SK-N-SH treated with all-trans-retinoic acid at 6 μM for 48 hours (cell line): ENCODE measurements at regions not wholly inside any gene's neighbourhood (a gene's known extent, or its start where the extent isn't known, plus 50 kb on each side); places are given as distances from the start of the nearest gene placed in this dataset.
"Not testable (repeated sequence)": the region's sequence is repeated elsewhere in the genome, so short reads cannot be mapped to it uniquely, and the experiment has no call there.

Experiments used
- ATAC-seq: fragments of 200-7000 bp; cut with Tn5 transposase; 3 replicates; pipeline ENCODE4 v1.9.1; 2020; ENCODE audit warnings: mild to moderate bottlenecking, moderate library complexity
- ARNTL ChIP-seq: fragments of 450-650 bp; formaldehyde crosslinking; IDR thresholded peaks from 2 replicates; pipeline ENCODE4 v1.5.0; 2020; ENCODE audit warnings: low read depth, mild to moderate bottlenecking, moderate library complexity, borderline replicate concordance
- CSDC2 ChIP-seq: fragments of 250-450 bp; sonication (Bioruptor Pico); IDR thresholded peaks from 2 replicates; pipeline ENCODE4 v1.5.0; 2020; ENCODE audit warnings: mild to moderate bottlenecking, moderate library complexity
- ESRRG ChIP-seq: fragments of 250-450 bp; sonication (Bioruptor Pico); IDR thresholded peaks from 2 replicates; pipeline ENCODE4 v1.6.1; 2021; ENCODE audit warnings: mild to moderate bottlenecking
- GLIS3 ChIP-seq: fragments of 250-450 bp; sonication (Bioruptor Pico); IDR thresholded peaks from 2 replicates; pipeline ENCODE4 v1.5.0; 2020; ENCODE audit warnings: mild to moderate bottlenecking, moderate library complexity
- ISL1 ChIP-seq: fragments of 250-450 bp; sonication (Bioruptor Pico); IDR thresholded peaks from 2 replicates; pipeline ENCODE4 v2.1.2; 2022; ENCODE audit warnings: mild to moderate bottlenecking, moderate library complexity
- OSR1 ChIP-seq: fragments of 250-450 bp; sonication (Bioruptor Pico); IDR thresholded peaks from 2 replicates; pipeline ENCODE4 v1.8.0; 2022; ENCODE audit warnings: moderate library complexity, mild to moderate bottlenecking, inconsistent platforms
- PPARA ChIP-seq: fragments of 250-450 bp; sonication (Bioruptor Pico); IDR thresholded peaks from 2 replicates; pipeline ENCODE4 v1.5.0; 2020; ENCODE audit warnings: mild to moderate bottlenecking, borderline replicate concordance
- RARB ChIP-seq: fragments of 250-450 bp; sonication (Bioruptor Pico); IDR thresholded peaks from 2 replicates; pipeline ENCODE4 v1.8.0; 2021; ENCODE audit warnings: mild to moderate bottlenecking, moderate library complexity
- SNAI2 ChIP-seq: fragments of 250-450 bp; sonication (Bioruptor Pico); IDR thresholded peaks from 2 replicates; pipeline ENCODE4 v1.5.0; 2020; ENCODE audit warnings: mild to moderate bottlenecking, moderate library complexity
- TOX ChIP-seq: fragments of 250-450 bp; sonication (Bioruptor Pico); IDR thresholded peaks from 2 replicates; pipeline ENCODE4 v1.8.0; 2021; ENCODE audit warnings: mild to moderate bottlenecking, moderate library complexity, borderline replicate concordance
- ZC3H10 ChIP-seq: fragments of 250-450 bp; sonication (Bioruptor Pico); IDR thresholded peaks from 2 replicates; pipeline ENCODE4 v1.5.1; 2021; ENCODE audit warnings: mild to moderate bottlenecking, moderate library complexity
- ZFP3 ChIP-seq: fragments of 250-450 bp; sonication (Bioruptor Pico); IDR thresholded peaks from 2 replicates; pipeline ENCODE4 v1.5.0; 2020; ENCODE audit warnings: mild to moderate bottlenecking, moderate library complexity
- ZFP30 ChIP-seq: fragments of 450-650 bp; formaldehyde crosslinking; IDR thresholded peaks from 2 replicates; pipeline ENCODE4 v1.5.0; 2022; ENCODE audit warnings: mild to moderate bottlenecking, moderate library complexity
- ZNF70 ChIP-seq: fragments of 450-650 bp; formaldehyde crosslinking; IDR thresholded peaks from 2 replicates; pipeline ENCODE4 v1.5.0; 2020; ENCODE audit warnings: mild to moderate bottlenecking, moderate library complexity
- ZNF8 ChIP-seq: fragments of 450-650 bp; formaldehyde crosslinking; IDR thresholded peaks from 2 replicates; pipeline ENCODE4 v1.5.0; 2020; ENCODE audit warnings: mild to moderate bottlenecking, moderate library complexity
- TF ChIP-seq, protein P1 (sequence below): fragments of 250-450 bp; sonication (Bioruptor Pico); IDR thresholded peaks from 2 replicates; pipeline ENCODE4 v1.8.0; 2020; ENCODE audit warnings: mild to moderate bottlenecking, moderate library complexity, borderline replicate concordance
- TF ChIP-seq, protein P2 (sequence below): fragments of 250-450 bp; sonication (Bioruptor Pico); IDR thresholded peaks from 2 replicates; pipeline ENCODE4 v1.5.0; 2020; ENCODE audit warnings: mild to moderate bottlenecking, moderate library complexity
- TF ChIP-seq, protein P3 (sequence below): fragments of 250-450 bp; sonication (Bioruptor Pico); IDR thresholded peaks from 2 replicates; pipeline ENCODE4 v1.8.0; 2021; ENCODE audit warnings: low read depth, mild to moderate bottlenecking, moderate library complexity, borderline replicate concordance
- TF ChIP-seq, protein P4 (sequence below): fragments of 250-450 bp; sonication (Bioruptor Pico); IDR thresholded peaks from 2 replicates; pipeline ENCODE4 v1.5.1; 2020; ENCODE audit warnings: low read depth, mild to moderate bottlenecking, moderate library complexity
- TF ChIP-seq, protein P5 (sequence below): fragments of 250-450 bp; sonication (Bioruptor Pico); IDR thresholded peaks from 2 replicates; pipeline ENCODE4 v1.5.1; 2021; ENCODE audit warnings: mild to moderate bottlenecking, moderate library complexity

DNA sequence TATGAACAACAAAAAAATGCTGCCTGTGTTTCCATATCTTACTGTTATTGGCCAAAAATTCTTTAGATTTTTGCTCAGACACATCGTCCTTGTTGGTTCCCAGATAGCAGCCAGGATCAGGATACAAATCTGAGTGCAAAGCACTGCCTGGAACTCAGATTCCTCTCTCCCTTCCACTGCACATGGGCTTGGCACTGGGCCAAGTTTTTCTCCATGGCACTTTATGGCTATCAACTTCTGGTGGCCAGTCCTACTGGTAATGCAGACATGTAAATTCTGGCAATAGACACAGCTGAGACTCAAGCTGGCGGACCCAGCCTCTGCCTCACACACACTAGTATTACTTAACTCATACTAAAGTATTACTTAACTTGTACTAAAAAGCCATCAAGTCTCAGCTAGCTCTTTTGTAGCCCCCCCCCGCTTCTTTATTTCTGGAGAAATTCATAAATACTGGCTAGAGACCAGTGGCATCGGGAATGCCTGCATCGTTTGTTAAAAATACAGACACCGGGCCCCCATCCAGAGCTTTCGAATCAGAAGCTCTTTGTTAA lies 181.2 kb upstream of the COX10 start (continued):
- TF ChIP-seq ZNF8: no peak

DNA sequence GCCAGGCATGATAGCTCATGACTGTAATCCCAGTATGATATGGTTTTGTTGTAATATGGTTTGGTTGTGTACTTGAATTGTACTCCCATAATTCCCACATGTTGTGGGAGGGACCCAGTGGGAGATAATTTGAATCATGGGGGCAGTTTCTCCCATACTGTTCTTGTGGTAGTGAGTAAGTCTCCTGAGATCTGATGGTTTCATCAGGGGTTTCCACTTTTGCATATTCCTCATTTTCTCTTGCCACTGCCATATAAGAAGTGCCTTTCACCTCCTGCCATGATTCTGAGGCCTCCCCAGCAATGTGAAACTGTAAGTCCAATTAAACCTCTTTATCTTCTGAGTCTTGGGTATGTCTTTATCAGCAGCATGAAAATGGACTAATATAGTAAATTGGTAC lies 160.3 kb upstream of the COX10 start:
- ATAC-seq: not testable (repeated sequence)

DNA sequence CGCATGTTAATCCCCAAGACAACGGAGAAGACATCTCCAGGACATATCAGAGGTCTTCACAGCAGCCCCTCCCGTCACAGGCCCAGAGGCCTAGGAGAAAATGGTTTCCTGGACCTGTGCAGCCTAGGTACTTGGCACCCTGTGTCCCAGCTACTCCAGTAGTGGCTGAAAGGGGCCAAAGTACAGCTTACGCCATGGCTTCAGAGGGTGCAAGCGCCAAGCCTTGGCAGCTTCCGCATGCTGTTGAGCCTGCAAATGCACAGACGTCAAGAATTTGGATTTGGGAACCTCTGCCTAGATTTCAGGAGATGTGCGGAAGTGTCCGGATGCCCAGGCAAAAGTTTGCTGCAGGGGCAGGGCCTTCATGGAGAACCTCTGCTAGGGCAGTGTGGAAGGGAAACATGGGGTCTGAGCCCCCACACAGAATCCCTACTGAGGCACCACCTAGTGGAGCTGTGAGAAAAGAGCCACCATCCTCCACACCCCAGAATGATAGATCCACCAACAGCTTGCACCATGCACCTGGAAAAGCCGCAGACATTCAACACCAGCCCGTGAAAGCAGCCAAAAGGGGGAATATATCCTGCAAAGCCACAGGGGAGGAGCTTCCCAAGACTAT lies 159.3 kb upstream of the COX10 start:
- ATAC-seq: no peak
- TF ChIP-seq TOX (CRISPR knock-in tag) (no peak), ZC3H10 (CRISPR knock-in tag) (no peak), ARNTL (no peak), OSR1 (CRISPR knock-in tag) (no peak), ZFP3 (CRISPR knock-in tag) (no peak), ISL1 (CRISPR knock-in tag) (no peak), ZNF70 (CRISPR knock-in tag) (no peak), ZNF8 (no peak), PPARA (CRISPR knock-in tag) (no peak)
- TF ChIP-seq, protein P1, sequence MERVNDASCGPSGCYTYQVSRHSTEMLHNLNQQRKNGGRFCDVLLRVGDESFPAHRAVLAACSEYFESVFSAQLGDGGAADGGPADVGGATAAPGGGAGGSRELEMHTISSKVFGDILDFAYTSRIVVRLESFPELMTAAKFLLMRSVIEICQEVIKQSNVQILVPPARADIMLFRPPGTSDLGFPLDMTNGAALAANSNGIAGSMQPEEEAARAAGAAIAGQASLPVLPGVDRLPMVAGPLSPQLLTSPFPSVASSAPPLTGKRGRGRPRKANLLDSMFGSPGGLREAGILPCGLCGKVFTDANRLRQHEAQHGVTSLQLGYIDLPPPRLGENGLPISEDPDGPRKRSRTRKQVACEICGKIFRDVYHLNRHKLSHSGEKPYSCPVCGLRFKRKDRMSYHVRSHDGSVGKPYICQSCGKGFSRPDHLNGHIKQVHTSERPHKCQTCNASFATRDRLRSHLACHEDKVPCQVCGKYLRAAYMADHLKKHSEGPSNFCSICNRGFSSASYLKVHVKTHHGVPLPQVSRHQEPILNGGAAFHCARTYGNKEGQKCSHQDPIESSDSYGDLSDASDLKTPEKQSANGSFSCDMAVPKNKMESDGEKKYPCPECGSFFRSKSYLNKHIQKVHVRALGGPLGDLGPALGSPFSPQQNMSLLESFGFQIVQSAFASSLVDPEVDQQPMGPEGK (CRISPR knock-in tag): no peak
- TF ChIP-seq, protein P2, sequence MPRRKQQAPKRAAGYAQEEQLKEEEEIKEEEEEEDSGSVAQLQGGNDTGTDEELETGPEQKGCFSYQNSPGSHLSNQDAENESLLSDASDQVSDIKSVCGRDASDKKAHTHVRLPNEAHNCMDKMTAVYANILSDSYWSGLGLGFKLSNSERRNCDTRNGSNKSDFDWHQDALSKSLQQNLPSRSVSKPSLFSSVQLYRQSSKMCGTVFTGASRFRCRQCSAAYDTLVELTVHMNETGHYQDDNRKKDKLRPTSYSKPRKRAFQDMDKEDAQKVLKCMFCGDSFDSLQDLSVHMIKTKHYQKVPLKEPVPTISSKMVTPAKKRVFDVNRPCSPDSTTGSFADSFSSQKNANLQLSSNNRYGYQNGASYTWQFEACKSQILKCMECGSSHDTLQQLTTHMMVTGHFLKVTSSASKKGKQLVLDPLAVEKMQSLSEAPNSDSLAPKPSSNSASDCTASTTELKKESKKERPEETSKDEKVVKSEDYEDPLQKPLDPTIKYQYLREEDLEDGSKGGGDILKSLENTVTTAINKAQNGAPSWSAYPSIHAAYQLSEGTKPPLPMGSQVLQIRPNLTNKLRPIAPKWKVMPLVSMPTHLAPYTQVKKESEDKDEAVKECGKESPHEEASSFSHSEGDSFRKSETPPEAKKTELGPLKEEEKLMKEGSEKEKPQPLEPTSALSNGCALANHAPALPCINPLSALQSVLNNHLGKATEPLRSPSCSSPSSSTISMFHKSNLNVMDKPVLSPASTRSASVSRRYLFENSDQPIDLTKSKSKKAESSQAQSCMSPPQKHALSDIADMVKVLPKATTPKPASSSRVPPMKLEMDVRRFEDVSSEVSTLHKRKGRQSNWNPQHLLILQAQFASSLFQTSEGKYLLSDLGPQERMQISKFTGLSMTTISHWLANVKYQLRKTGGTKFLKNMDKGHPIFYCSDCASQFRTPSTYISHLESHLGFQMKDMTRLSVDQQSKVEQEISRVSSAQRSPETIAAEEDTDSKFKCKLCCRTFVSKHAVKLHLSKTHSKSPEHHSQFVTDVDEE (CRISPR knock-in tag): no peak
- TF ChIP-seq, protein P3, sequence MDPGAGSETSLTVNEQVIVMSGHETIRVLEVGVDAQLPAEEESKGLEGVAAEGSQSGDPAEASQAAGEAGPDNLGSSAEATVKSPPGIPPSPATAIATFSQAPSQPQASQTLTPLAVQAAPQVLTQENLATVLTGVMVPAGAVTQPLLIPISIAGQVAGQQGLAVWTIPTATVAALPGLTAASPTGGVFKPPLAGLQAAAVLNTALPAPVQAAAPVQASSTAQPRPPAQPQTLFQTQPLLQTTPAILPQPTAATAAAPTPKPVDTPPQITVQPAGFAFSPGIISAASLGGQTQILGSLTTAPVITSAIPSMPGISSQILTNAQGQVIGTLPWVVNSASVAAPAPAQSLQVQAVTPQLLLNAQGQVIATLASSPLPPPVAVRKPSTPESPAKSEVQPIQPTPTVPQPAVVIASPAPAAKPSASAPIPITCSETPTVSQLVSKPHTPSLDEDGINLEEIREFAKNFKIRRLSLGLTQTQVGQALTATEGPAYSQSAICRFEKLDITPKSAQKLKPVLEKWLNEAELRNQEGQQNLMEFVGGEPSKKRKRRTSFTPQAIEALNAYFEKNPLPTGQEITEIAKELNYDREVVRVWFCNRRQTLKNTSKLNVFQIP (CRISPR knock-in tag): no peak
- TF ChIP-seq, all 23 proteins: peak for 0

DNA sequence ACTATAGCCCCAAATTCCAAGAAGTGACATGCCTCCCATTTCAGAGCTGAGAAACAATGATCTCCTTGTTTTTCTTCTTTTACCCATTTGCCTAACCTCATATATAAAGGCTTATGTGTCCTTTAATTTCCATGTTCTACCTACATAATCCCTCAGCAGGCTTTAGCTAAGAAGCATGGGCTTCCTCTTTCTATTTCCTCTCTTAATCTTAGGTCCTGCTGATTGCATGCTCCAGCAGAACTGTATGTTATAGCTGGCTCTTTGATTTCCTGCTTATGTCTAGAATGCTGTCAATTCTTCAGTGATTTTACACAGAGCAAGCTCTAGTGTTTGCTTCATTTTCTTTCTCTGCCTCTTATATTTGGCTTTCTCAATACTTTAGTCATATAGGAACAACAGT lies 151.7 kb upstream of the COX10 start:
- ATAC-seq: no peak

DNA sequence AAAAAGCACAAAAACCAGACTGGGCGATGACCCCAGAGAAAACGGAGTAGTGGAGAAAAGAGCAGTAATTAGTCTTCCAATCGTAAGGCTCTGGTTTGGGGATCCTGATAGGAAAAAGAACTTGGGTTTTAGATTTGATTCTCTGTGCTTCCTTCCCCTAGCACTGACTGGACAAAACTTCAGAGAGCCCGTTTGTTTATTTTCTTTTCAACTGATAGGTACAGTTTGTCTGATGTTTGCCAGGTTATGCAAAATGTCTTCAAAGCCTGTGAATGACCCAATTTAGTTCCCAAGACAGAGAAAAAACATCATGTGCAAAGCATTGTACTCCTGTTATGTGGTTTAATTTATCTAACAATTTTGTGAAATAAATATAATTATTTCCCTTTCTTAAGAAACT lies 151.1 kb upstream of the COX10 start:
- ATAC-seq: no peak
- TF ChIP-seq GLIS3 (CRISPR knock-in tag) (no peak), RARB (CRISPR knock-in tag) (no peak), CSDC2 (no peak), TOX (CRISPR knock-in tag) (no peak), OSR1 (CRISPR knock-in tag) (no peak), ZC3H10 (CRISPR knock-in tag) (no peak), ZNF70 (CRISPR knock-in tag) (no peak)
- TF ChIP-seq, protein P4, sequence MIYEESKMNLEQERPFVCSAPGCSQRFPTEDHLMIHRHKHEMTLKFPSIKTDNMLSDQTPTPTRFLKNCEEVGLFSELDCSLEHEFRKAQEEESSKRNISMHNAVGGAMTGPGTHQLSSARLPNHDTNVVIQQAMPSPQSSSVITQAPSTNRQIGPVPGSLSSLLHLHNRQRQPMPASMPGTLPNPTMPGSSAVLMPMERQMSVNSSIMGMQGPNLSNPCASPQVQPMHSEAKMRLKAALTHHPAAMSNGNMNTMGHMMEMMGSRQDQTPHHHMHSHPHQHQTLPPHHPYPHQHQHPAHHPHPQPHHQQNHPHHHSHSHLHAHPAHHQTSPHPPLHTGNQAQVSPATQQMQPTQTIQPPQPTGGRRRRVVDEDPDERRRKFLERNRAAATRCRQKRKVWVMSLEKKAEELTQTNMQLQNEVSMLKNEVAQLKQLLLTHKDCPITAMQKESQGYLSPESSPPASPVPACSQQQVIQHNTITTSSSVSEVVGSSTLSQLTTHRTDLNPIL: no peak
- TF ChIP-seq, protein P5, sequence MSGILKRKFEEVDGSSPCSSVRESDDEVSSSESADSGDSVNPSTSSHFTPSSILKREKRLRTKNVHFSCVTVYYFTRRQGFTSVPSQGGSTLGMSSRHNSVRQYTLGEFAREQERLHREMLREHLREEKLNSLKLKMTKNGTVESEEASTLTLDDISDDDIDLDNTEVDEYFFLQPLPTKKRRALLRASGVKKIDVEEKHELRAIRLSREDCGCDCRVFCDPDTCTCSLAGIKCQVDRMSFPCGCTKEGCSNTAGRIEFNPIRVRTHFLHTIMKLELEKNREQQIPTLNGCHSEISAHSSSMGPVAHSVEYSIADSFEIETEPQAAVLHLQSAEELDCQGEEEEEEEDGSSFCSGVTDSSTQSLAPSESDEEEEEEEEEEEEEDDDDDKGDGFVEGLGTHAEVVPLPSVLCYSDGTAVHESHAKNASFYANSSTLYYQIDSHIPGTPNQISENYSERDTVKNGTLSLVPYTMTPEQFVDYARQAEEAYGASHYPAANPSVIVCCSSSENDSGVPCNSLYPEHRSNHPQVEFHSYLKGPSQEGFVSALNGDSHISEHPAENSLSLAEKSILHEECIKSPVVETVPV (CRISPR knock-in tag): no peak
- TF ChIP-seq, protein P1 (CRISPR knock-in tag): no peak

More for the DNA sequence above, 151.7 kb upstream of the COX10 start:
- TF ChIP-seq ISL1 (CRISPR knock-in tag): no peak
- no peak for TF ChIP-seq ZNF8
- no peak for TF ChIP-seq ZNF70 (CRISPR knock-in tag)
- TF ChIP-seq ARNTL: no peak
- TF ChIP-seq ZFP30 (CRISPR knock-in tag): no peak
- TF ChIP-seq, protein P1 (CRISPR knock-in tag): no peak
- no peak for TF ChIP-seq GLIS3 (CRISPR knock-in tag)
- no peak for TF ChIP-seq ESRRG (CRISPR knock-in tag)
- no peak for TF ChIP-seq OSR1 (CRISPR knock-in tag)
- TF ChIP-seq SNAI2 (CRISPR knock-in tag): no peak
- TF ChIP-seq RARB (CRISPR knock-in tag): no peak
